HEK293 (cell line): ENCODE measurements at regions not wholly inside any gene's neighbourhood (a gene's known extent, or its start where the extent isn't known, plus 50 kb on each side); places are given as distances from the start of the nearest gene placed in this dataset.

Experiments used
- IKZF3 ChIP-seq: fragments of 450-650 bp; IDR thresholded peaks from 2 replicates; pipeline ENCODE4 v1.5.0; 2018; ENCODE audit warnings: missing biosample characterization, mild to moderate bottlenecking, missing genetic modification characterization, moderate library complexity
- ZBTB20 ChIP-seq: fragments of 450-650 bp; formaldehyde crosslinking; IDR thresholded peaks from 2 replicates; pipeline ENCODE4 v1.5.1; 2016; ENCODE audit warnings: missing biosample characterization, missing genetic modification characterization
- ZEB2 ChIP-seq: fragments of 450-650 bp; formaldehyde crosslinking; IDR thresholded peaks from 2 replicates; pipeline ENCODE4 v1.5.1; 2016; ENCODE audit warnings: missing biosample characterization, missing genetic modification characterization
- ZFP69B ChIP-seq: fragments of 450-650 bp; formaldehyde crosslinking; IDR thresholded peaks from 2 replicates; pipeline ENCODE4 v1.5.1; 2016; ENCODE audit warnings: missing biosample characterization, missing genetic modification characterization
- ZIC2 ChIP-seq: fragments of 450-650 bp; formaldehyde crosslinking; IDR thresholded peaks from 2 replicates; pipeline ENCODE4 v1.5.1; 2016; ENCODE audit warnings: missing biosample characterization, missing genetic modification characterization
- ZNF10 ChIP-seq: fragments of 450-650 bp; formaldehyde crosslinking; IDR thresholded peaks from 2 replicates; pipeline ENCODE4 v1.5.1; 2017; ENCODE audit warnings: missing biosample characterization, missing genetic modification characterization
- ZNF132 ChIP-seq: fragments of 450-650 bp; formaldehyde crosslinking; IDR thresholded peaks from 2 replicates; pipeline ENCODE4 v1.5.1; 2017; ENCODE audit warnings: missing biosample characterization, missing genetic modification characterization, borderline replicate concordance
- ZNF214 ChIP-seq: fragments of 450-650 bp; formaldehyde crosslinking; IDR thresholded peaks from 2 replicates; pipeline ENCODE4 v1.5.1; 2017; ENCODE audit warnings: missing biosample characterization, mild to moderate bottlenecking, missing genetic modification characterization, borderline replicate concordance
- ZNF221 ChIP-seq: fragments of 450-650 bp; formaldehyde crosslinking; IDR thresholded peaks from 2 replicates; pipeline ENCODE4 v1.5.1; 2017; ENCODE audit warnings: missing biosample characterization, missing genetic modification characterization, borderline replicate concordance
- ZNF223 ChIP-seq: fragments of 450-650 bp; formaldehyde crosslinking; IDR thresholded peaks from 2 replicates; pipeline ENCODE4 v1.5.1; 2016; ENCODE audit warnings: missing biosample characterization, missing genetic modification characterization
- ZNF311 ChIP-seq: fragments of 450-650 bp; formaldehyde crosslinking; IDR thresholded peaks from 2 replicates; pipeline ENCODE4 v1.5.1; 2017; ENCODE audit warnings: missing biosample characterization, missing genetic modification characterization, borderline replicate concordance
- ZNF529 ChIP-seq: fragments of 450-650 bp; formaldehyde crosslinking; IDR thresholded peaks from 2 replicates; pipeline ENCODE4 v1.5.1; 2017; ENCODE audit warnings: missing genetic modification characterization, missing biosample characterization; ENCODE audit not compliant: insufficient replicate concordance
- ZNF530 ChIP-seq: fragments of 450-650 bp; formaldehyde crosslinking; IDR thresholded peaks from 2 replicates; pipeline ENCODE4 v1.5.1; 2016; ENCODE audit warnings: low read depth, missing biosample characterization, missing genetic modification characterization
- ZNF548 ChIP-seq: fragments of 450-650 bp; formaldehyde crosslinking; IDR thresholded peaks from 2 replicates; pipeline ENCODE4 v1.5.1; 2016; ENCODE audit warnings: missing biosample characterization, missing genetic modification characterization
- ZSCAN30 ChIP-seq: fragments of 450-650 bp; IDR thresholded peaks from 2 replicates; pipeline ENCODE4 v1.5.1; 2018; ENCODE audit warnings: missing biosample characterization, mild to moderate bottlenecking, missing genetic modification characterization, moderate library complexity
- TF ChIP-seq, protein P1 (sequence below): fragments of 450-650 bp; formaldehyde crosslinking; conservative IDR thresholded peaks from 2 replicates; pipeline ENCODE4 v1.5.1; 2016; ENCODE audit warnings: low read depth, missing biosample characterization, missing genetic modification characterization
- TF ChIP-seq, protein P2 (sequence below): fragments of 450-650 bp; formaldehyde crosslinking; IDR thresholded peaks from 2 replicates; pipeline ENCODE4 v1.5.1; 2016; ENCODE audit warnings: missing biosample characterization, missing genetic modification characterization
- TF ChIP-seq, protein P3 (sequence below): fragments of 450-650 bp; formaldehyde crosslinking; IDR thresholded peaks from 2 replicates; pipeline ENCODE4 v1.5.1; 2016; ENCODE audit warnings: missing biosample characterization, missing genetic modification characterization
- TF ChIP-seq, protein P4 (sequence below): fragments of 450-650 bp; formaldehyde crosslinking; IDR thresholded peaks from 2 replicates; pipeline ENCODE4 v1.5.1; 2016; ENCODE audit warnings: missing biosample characterization, missing genetic modification characterization
- TF ChIP-seq, protein P5 (sequence below): fragments of 450-650 bp; formaldehyde crosslinking; IDR thresholded peaks from 2 replicates; pipeline ENCODE4 v1.5.1; 2016; ENCODE audit warnings: missing biosample characterization, missing genetic modification characterization
- TF ChIP-seq, protein P6 (sequence below): fragments of 450-650 bp; formaldehyde crosslinking; IDR thresholded peaks from 2 replicates; pipeline ENCODE4 v1.5.1; 2016; ENCODE audit warnings: missing biosample characterization, missing genetic modification characterization
- TF ChIP-seq, protein P7 (sequence below): fragments of 450-650 bp; formaldehyde crosslinking; IDR thresholded peaks from 2 replicates; pipeline ENCODE4 v1.5.1; 2017; ENCODE audit warnings: missing biosample characterization, missing genetic modification characterization

DNA sequence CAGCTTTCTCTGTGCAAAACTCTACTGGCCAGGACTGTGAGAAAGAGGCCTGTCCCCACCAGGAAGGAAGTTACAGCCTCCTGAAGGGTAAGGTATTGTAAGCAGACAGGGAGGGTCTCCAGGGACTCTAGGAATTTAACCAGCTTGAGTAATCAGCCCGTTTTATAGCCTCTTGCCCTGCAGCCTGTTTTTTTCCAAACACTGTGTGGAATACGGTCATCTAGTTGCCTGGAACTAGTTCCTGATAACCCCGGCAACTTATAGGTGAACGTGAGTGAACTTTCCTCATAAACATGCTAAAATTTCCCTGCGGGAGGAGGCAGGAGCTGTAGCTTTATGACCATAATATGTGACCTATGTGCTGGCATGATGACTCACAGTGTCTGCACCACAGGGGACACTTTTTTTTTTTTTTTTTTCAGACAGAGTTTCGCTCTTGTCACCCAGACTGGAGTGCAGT is 60.1 kb upstream of the DAZL start (continued):
- peak; percentile 82 for TF ChIP-seq IKZF3 (tag by site-specific recombination)
- no peak for TF ChIP-seq ZNF132
- peak; percentile 91 for TF ChIP-seq ZIC2 (tag by site-specific recombination)
- TF ChIP-seq, protein P1, sequence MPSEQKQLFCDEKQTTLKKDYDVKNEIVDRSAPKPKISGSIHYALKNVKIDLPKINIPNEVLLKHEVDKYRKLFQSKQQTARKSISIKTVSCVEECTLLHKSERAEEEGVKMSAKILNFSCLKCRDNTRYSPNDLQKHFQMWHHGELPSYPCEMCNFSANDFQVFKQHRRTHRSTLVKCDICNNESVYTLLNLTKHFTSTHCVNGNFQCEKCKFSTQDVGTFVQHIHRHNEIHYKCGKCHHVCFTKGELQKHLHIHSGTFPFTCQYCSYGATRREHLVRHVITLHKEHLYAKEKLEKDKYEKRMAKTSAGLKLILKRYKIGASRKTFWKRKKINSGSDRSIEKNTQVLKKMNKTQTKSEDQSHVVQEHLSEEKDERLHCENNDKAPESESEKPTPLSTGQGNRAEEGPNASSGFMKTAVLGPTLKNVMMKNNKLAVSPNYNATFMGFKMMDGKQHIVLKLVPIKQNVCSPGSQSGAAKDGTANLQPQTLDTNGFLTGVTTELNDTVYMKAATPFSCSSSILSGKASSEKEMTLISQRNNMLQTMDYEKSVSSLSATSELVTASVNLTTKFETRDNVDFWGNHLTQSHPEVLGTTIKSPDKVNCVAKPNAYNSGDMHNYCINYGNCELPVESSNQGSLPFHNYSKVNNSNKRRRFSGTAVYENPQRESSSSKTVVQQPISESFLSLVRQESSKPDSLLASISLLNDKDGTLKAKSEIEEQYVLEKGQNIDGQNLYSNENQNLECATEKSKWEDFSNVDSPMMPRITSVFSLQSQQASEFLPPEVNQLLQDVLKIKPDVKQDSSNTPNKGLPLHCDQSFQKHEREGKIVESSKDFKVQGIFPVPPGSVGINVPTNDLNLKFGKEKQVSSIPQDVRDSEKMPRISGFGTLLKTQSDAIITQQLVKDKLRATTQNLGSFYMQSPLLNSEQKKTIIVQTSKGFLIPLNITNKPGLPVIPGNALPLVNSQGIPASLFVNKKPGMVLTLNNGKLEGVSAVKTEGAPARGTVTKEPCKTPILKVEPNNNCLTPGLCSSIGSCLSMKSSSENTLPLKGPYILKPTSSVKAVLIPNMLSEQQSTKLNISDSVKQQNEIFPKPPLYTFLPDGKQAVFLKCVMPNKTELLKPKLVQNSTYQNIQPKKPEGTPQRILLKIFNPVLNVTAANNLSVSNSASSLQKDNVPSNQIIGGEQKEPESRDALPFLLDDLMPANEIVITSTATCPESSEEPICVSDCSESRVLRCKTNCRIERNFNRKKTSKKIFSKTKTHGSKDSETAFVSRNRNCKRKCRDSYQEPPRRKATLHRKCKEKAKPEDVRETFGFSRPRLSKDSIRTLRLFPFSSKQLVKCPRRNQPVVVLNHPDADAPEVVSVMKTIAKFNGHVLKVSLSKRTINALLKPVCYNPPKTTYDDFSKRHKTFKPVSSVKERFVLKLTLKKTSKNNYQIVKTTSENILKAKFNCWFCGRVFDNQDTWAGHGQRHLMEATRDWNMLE (tag by site-specific recombination) = peak; percentile 39; the same call in 1 of the 2 replicates
- no peak for TF ChIP-seq ZNF223 (tag by site-specific recombination)
- peak; percentile 85 for TF ChIP-seq ZBTB20 (tag by site-specific recombination)
- no peak for TF ChIP-seq ZNF311 (tag by site-specific recombination)
- TF ChIP-seq, protein P2, sequence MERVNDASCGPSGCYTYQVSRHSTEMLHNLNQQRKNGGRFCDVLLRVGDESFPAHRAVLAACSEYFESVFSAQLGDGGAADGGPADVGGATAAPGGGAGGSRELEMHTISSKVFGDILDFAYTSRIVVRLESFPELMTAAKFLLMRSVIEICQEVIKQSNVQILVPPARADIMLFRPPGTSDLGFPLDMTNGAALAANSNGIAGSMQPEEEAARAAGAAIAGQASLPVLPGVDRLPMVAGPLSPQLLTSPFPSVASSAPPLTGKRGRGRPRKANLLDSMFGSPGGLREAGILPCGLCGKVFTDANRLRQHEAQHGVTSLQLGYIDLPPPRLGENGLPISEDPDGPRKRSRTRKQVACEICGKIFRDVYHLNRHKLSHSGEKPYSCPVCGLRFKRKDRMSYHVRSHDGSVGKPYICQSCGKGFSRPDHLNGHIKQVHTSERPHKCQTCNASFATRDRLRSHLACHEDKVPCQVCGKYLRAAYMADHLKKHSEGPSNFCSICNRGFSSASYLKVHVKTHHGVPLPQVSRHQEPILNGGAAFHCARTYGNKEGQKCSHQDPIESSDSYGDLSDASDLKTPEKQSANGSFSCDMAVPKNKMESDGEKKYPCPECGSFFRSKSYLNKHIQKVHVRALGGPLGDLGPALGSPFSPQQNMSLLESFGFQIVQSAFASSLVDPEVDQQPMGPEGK (tag by site-specific recombination) = peak; percentile 58; the same call in 1 of the 2 replicates
- TF ChIP-seq, protein P3, sequence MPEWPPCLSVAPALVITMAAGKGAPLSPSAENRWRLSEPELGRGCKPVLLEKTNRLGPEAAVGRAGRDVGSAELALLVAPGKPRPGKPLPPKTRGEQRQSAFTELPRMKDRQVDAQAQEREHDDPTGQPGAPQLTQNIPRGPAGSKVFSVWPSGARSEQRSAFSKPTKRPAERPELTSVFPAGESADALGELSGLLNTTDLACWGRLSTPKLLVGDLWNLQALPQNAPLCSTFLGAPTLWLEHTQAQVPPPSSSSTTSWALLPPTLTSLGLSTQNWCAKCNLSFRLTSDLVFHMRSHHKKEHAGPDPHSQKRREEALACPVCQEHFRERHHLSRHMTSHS (tag by site-specific recombination) = no peak; the same call in 1 of the 2 replicates
- peak; percentile 83 for TF ChIP-seq ZNF10 (tag by site-specific recombination)
- TF ChIP-seq ZFP69B (tag by site-specific recombination) = 0 out of 2 replicates have a peak, but pooled peaks have one; percentile 31
- TF ChIP-seq, protein P4, sequence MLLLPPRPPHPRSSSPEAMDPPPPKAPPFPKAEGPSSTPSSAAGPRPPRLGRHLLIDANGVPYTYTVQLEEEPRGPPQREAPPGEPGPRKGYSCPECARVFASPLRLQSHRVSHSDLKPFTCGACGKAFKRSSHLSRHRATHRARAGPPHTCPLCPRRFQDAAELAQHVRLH (tag by site-specific recombination) = 0 out of 2 replicates have a peak, but pooled peaks have one; percentile 8
- TF ChIP-seq, protein P5, sequence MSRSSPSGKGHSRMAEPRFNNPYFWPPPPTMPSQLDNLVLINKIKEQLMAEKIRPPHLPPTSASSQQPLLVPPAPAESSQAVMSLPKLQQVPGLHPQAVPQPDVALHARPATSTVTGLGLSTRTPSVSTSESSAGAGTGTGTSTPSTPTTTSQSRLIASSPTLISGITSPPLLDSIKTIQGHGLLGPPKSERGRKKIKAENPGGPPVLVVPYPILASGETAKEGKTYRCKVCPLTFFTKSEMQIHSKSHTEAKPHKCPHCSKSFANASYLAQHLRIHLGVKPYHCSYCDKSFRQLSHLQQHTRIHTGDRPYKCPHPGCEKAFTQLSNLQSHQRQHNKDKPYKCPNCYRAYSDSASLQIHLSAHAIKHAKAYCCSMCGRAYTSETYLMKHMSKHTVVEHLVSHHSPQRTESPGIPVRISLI (tag by site-specific recombination) = peak; percentile 95
- no peak for TF ChIP-seq ZNF548 (tag by site-specific recombination)
- TF ChIP-seq ZNF529 (tag by site-specific recombination) = no peak
- TF ChIP-seq, protein P6, sequence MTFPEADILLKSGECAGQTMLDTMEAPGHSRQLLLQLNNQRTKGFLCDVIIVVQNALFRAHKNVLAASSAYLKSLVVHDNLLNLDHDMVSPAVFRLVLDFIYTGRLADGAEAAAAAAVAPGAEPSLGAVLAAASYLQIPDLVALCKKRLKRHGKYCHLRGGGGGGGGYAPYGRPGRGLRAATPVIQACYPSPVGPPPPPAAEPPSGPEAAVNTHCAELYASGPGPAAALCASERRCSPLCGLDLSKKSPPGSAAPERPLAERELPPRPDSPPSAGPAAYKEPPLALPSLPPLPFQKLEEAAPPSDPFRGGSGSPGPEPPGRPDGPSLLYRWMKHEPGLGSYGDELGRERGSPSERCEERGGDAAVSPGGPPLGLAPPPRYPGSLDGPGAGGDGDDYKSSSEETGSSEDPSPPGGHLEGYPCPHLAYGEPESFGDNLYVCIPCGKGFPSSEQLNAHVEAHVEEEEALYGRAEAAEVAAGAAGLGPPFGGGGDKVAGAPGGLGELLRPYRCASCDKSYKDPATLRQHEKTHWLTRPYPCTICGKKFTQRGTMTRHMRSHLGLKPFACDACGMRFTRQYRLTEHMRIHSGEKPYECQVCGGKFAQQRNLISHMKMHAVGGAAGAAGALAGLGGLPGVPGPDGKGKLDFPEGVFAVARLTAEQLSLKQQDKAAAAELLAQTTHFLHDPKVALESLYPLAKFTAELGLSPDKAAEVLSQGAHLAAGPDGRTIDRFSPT (tag by site-specific recombination) = peak; percentile 51; the same call in 1 of the 2 replicates
- TF ChIP-seq, protein P7, sequence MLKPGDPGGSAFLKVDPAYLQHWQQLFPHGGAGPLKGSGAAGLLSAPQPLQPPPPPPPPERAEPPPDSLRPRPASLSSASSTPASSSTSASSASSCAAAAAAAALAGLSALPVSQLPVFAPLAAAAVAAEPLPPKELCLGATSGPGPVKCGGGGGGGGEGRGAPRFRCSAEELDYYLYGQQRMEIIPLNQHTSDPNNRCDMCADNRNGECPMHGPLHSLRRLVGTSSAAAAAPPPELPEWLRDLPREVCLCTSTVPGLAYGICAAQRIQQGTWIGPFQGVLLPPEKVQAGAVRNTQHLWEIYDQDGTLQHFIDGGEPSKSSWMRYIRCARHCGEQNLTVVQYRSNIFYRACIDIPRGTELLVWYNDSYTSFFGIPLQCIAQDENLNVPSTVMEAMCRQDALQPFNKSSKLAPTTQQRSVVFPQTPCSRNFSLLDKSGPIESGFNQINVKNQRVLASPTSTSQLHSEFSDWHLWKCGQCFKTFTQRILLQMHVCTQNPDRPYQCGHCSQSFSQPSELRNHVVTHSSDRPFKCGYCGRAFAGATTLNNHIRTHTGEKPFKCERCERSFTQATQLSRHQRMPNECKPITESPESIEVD (tag by site-specific recombination) = peak; percentile 77
- TF ChIP-seq ZEB2 = peak; percentile 85; the same call in 1 of the 2 replicates
- no peak for TF ChIP-seq ZNF214 (tag by site-specific recombination)
- no peak for TF ChIP-seq ZNF530 (tag by site-specific recombination)
- peak; percentile 52; the same call in 1 of the 2 replicates for TF ChIP-seq ZSCAN30
- no peak for TF ChIP-seq ZNF221 (tag by site-specific recombination)
